ENCODE measurements at regions not wholly inside any gene's neighbourhood (a gene's known extent, or its start where the extent isn't known, plus 50 kb on each side); places are given as distances from the start of the nearest gene placed in this dataset.

DNA sequence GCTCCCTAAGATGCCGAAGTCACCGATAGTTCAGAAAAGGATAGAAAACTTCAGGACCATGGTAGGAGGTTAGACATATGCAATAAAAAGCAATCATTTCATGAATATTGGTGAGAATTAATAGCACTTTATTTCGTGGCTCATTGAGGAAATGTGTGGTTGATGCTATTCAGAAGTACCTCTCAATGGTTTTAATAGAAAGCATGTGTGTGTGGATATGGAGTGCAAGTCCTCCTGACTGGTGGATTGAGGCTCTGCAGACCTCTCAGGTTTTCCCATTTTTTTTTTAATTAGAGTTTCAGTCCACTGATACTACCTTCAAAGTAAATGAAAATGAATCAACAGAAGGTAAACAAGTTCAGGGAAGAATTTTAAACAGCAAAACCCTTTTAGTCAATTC lies 384.3 kb upstream of the RARB start:
- TF ChIP-seq, protein P1, sequence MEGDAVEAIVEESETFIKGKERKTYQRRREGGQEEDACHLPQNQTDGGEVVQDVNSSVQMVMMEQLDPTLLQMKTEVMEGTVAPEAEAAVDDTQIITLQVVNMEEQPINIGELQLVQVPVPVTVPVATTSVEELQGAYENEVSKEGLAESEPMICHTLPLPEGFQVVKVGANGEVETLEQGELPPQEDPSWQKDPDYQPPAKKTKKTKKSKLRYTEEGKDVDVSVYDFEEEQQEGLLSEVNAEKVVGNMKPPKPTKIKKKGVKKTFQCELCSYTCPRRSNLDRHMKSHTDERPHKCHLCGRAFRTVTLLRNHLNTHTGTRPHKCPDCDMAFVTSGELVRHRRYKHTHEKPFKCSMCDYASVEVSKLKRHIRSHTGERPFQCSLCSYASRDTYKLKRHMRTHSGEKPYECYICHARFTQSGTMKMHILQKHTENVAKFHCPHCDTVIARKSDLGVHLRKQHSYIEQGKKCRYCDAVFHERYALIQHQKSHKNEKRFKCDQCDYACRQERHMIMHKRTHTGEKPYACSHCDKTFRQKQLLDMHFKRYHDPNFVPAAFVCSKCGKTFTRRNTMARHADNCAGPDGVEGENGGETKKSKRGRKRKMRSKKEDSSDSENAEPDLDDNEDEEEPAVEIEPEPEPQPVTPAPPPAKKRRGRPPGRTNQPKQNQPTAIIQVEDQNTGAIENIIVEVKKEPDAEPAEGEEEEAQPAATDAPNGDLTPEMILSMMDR (IDR thresholded peaks at IDR 0.05; ENCODE audit: insufficient read depth, low read length), result no peak
- TF ChIP-seq POLR2AphosphoS5 (IDR thresholded peaks at IDR 0.05; ENCODE audit: low read depth) (no peak), GABPA (IDR thresholded peaks at IDR 0.05; ENCODE audit: low read depth) (no peak)
- TF ChIP-seq, protein P2, sequence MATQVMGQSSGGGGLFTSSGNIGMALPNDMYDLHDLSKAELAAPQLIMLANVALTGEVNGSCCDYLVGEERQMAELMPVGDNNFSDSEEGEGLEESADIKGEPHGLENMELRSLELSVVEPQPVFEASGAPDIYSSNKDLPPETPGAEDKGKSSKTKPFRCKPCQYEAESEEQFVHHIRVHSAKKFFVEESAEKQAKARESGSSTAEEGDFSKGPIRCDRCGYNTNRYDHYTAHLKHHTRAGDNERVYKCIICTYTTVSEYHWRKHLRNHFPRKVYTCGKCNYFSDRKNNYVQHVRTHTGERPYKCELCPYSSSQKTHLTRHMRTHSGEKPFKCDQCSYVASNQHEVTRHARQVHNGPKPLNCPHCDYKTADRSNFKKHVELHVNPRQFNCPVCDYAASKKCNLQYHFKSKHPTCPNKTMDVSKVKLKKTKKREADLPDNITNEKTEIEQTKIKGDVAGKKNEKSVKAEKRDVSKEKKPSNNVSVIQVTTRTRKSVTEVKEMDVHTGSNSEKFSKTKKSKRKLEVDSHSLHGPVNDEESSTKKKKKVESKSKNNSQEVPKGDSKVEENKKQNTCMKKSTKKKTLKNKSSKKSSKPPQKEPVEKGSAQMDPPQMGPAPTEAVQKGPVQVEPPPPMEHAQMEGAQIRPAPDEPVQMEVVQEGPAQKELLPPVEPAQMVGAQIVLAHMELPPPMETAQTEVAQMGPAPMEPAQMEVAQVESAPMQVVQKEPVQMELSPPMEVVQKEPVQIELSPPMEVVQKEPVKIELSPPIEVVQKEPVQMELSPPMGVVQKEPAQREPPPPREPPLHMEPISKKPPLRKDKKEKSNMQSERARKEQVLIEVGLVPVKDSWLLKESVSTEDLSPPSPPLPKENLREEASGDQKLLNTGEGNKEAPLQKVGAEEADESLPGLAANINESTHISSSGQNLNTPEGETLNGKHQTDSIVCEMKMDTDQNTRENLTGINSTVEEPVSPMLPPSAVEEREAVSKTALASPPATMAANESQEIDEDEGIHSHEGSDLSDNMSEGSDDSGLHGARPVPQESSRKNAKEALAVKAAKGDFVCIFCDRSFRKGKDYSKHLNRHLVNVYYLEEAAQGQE (IDR thresholded peaks at IDR 0.05; ENCODE audit: insufficient replicate concordance, low read depth), result no peak
